Stomach (tissue), 4 donors: ENCODE measurements at regions not wholly inside any gene's neighbourhood (a gene's known extent, or its start where the extent isn't known, plus 50 kb on each side); places are given as distances from the start of the nearest gene placed in this dataset.

Experiments
- CTCF ChIP-seq, 7 experiments: fragments of 450-650 bp in 4 of 7; fragments of 200-600 bp in 3 of 7; sonication (generic) in 3 of 7; IDR thresholded peaks; one replicate each; pipeline ENCODE4 v1.5.1; 2016 to 2019; ENCODE audit warnings: antibody characterized with exemption in 7 of 7, control low read depth in 2 of 7, mild to moderate bottlenecking in 1 of 7
- EP300 ChIP-seq: sonication (generic); formaldehyde crosslinking; IDR thresholded peaks from one replicate; pipeline ENCODE4 v1.6.1; 2017; ENCODE audit warnings: antibody characterized with exemption
- POLR2A ChIP-seq, 4 donors: fragments of 450-650 bp; IDR thresholded peaks; one replicate each; pipeline ENCODE4 v1.6.1; 2016; ENCODE audit warnings: antibody characterized with exemption in 4 of 4, control low read depth in 2 of 4, mild to moderate bottlenecking in 1 of 4, moderate library complexity in 1 of 4
- POLR2AphosphoS5 ChIP-seq, 3 donors: sonication (generic); formaldehyde crosslinking; IDR thresholded peaks; one replicate each; pipeline ENCODE4 v1.6.1; 2016; ENCODE audit warnings: antibody characterized with exemption in 3 of 3

GRCh38 chr3:187919048-187919447, 173.8 kb upstream of the BCL6 start:
- TF ChIP-seq CTCF (IDR thresholded peaks at IDR 0.05): no peak
- no peak for TF ChIP-seq POLR2AphosphoS5 (IDR thresholded peaks at IDR 0.05)
- TF ChIP-seq POLR2A (IDR thresholded peaks at IDR 0.05): no peak
- TF ChIP-seq EP300: no peak
